Smooth muscle cell (in vitro differentiated cells): ENCODE measurements at regions not wholly inside any gene's neighbourhood (a gene's known extent, or its start where the extent isn't known, plus 50 kb on each side); places are given as distances from the start of the nearest gene placed in this dataset.

Source experiments
- DNase-seq: peaks from one replicate; lab custom pipeline; 2025; ENCODE audit not compliant: unreplicated experiment; lab: John Stamatoyannopoulos, UW
- H2AFZ ChIP-seq: fragments of 200-600 bp; sonication (generic); 2 replicates; pipeline ENCODE4 v1.6.0; 2016; ENCODE audit warnings: antibody characterized with exemption, low read depth, mild to moderate bottlenecking
- H3F3A ChIP-seq: fragments of 200-600 bp; sonication (generic); 2 replicates; pipeline ENCODE4 v1.6.0; 2017; ENCODE audit warnings: antibody characterized with exemption, low read depth
- H3K27ac ChIP-seq: fragments of 200-600 bp; sonication (generic); 2 replicates; pipeline ENCODE4 v1.5.1; 2016; ENCODE audit warnings: low read depth, mild to moderate bottlenecking
- H3K27me3 ChIP-seq: fragments of 200-600 bp; sonication (generic); 2 replicates; pipeline ENCODE4 v1.6.1; 2016; ENCODE audit warnings: low read depth, mild to moderate bottlenecking
- H3K36me3 ChIP-seq: fragments of 200-600 bp; sonication (generic); 2 replicates; pipeline ENCODE4 v1.5.1; 2016; ENCODE audit warnings: low read depth
- H3K4me1 ChIP-seq: fragments of 200-600 bp; sonication (generic); 2 replicates; pipeline ENCODE4 v1.5.1; 2016; ENCODE audit warnings: low read depth
- H3K4me2 ChIP-seq: fragments of 200-600 bp; sonication (generic); 2 replicates; pipeline ENCODE4 v1.6.0; 2016; ENCODE audit warnings: mild to moderate bottlenecking
- H3K4me3 ChIP-seq: fragments of 200-600 bp; sonication (generic); 2 replicates; pipeline ENCODE4 v1.5.1; 2016; ENCODE audit warnings: mild to moderate bottlenecking
- H3K79me2 ChIP-seq: fragments of 200-600 bp; sonication (generic); 2 replicates; pipeline ENCODE4 v1.6.0; 2016; ENCODE audit warnings: low read depth, mild to moderate bottlenecking
- H3K9ac ChIP-seq: fragments of 200-600 bp; sonication (generic); 2 replicates; pipeline ENCODE4 v1.6.0; 2016; ENCODE audit warnings: low read depth
- H3K9me3 ChIP-seq: fragments of 200-600 bp; sonication (generic); replicated peaks from 2 replicates; pipeline ENCODE4 v1.5.1; 2016; ENCODE audit warnings: low read depth
- H4K20me1 ChIP-seq: fragments of 200-600 bp; sonication (generic); 2 replicates; pipeline ENCODE4 v1.6.0; 2016; ENCODE audit warnings: low read depth
- CTCF ChIP-seq: fragments of 200-600 bp; sonication (generic); IDR thresholded peaks from 2 replicates; pipeline ENCODE4 v1.5.1; 2017; ENCODE audit warnings: borderline replicate concordance, mild to moderate bottlenecking, antibody characterized with exemption; ENCODE audit not compliant: insufficient read depth, poor library complexity, severe bottlenecking
- WGBS: methylation state at CpG from one replicate; pipeline ENCODE4 v1.1.7; 2016; ENCODE audit warnings: low lambda C conversion rate; 5-methylcytosine and 5-hydroxymethylcytosine counted together

GRCh38 chr2:64820901-64821300 lies 167.2 kb upstream of the SERTAD2 start:
- no peaks in the 10 kb centered on the region for H3K36me3 ChIP-seq
- no peaks in the 10 kb centered on the region for H3K79me2 ChIP-seq
- H3K27ac ChIP-seq: no peak overlapping the region
- H4K20me1 ChIP-seq: no peaks in the 10 kb centered on the region
- H3K4me3 ChIP-seq: no peak overlapping the region
- H3K4me1 ChIP-seq: no peaks in the 10 kb centered on the region
- WGBS: 80% methylated on average over 1 of the region's 1 CpG
- no peaks in the 10 kb centered on the region for H3K9me3 ChIP-seq
- no peak overlapping the region for H3K9ac ChIP-seq
- no peak overlapping the region for H2AFZ ChIP-seq
- H3F3A ChIP-seq: no peaks in the 10 kb centered on the region
- no peaks in the 10 kb centered on the region for H3K27me3 ChIP-seq
- no peak for TF ChIP-seq CTCF
- no peak for DNase-seq
- H3K4me2 ChIP-seq: no peak overlapping the region

GRCh38 chr2:64823794-64824193 lies 165.4 kb upstream of the SLC1A4 start:
- Histone ChIP-seq H3K27ac (no peak overlapping the region), H3K79me2 (no peaks in the 10 kb centered on the region), H3K27me3 (no peaks in the 10 kb centered on the region), H3K4me2 (no peak overlapping the region), H3F3A (no peaks in the 10 kb centered on the region), H3K9ac (no peak overlapping the region), H3K9me3 (no peaks in the 10 kb centered on the region), H3K4me1 (no peaks in the 10 kb centered on the region), H3K4me3 (no peak overlapping the region), H2AFZ (no peak overlapping the region), H3K36me3 (no peaks in the 10 kb centered on the region), H4K20me1 (no peaks in the 10 kb centered on the region)
- 44% methylated on average over 5 of the region's 5 CpGs for WGBS
- no peak for DNase-seq
- no peak for TF ChIP-seq CTCF

- Histone ChIP-seq H4K20me1 (no peaks in the 10 kb centered on the region), H3K4me1 (no peaks in the 10 kb centered on the region), H3K9me3 (no peaks in the 10 kb centered on the region), H3K9ac (no peak overlapping the region), H3K27me3 (no peaks in the 10 kb centered on the region), H3K36me3 (no peaks in the 10 kb centered on the region), H3F3A (no peaks in the 10 kb centered on the region), H3K79me2 (no peaks in the 10 kb centered on the region), H3K4me2 (no peak overlapping the region), H3K27ac (no peak overlapping the region), H3K4me3 (no peak overlapping the region), H2AFZ (no peak overlapping the region)
- no peak for DNase-seq
- WGBS: 88% methylated on average over 4 of the region's 4 CpGs
- no peak for TF ChIP-seq CTCF
Observed at GRCh38 chr2:64825831-64826491, 163.2 kb upstream of the SLC1A4 start.

GRCh38 chr2:64826703-64827102 lies 162.5 kb upstream of the SLC1A4 start:
- Histone ChIP-seq H3F3A (no peaks in the 10 kb centered on the region), H3K4me1 (no peaks in the 10 kb centered on the region), H3K9me3 (no peaks in the 10 kb centered on the region), H3K79me2 (no peaks in the 10 kb centered on the region), H3K27me3 (no peaks in the 10 kb centered on the region), H3K27ac (no peak overlapping the region), H4K20me1 (no peaks in the 10 kb centered on the region), H3K36me3 (no peaks in the 10 kb centered on the region), H3K4me2 (no peak overlapping the region), H2AFZ (no peak overlapping the region), H3K9ac (no peak overlapping the region), H3K4me3 (no peak overlapping the region)
- 82% methylated on average over 2 of the region's 2 CpGs for WGBS
- DNase-seq: no peak
- no peak for TF ChIP-seq CTCF
